HG03565 (cell line): ENCODE measurements at regions not wholly inside any gene's neighbourhood (a gene's known extent, or its start where the extent isn't known, plus 50 kb on each side); places are given as distances from the start of the nearest gene placed in this dataset.

ENCODE experiments used
- ATAC-seq: cut with Tn5 transposase; IDR thresholded peaks from one replicate; pipeline ENCODE4 v1.9.1; 2021; ENCODE audit warnings: mild to moderate bottlenecking, moderate library complexity; ENCODE audit not compliant: unreplicated experiment

GRCh38 chr7:116445447-116446211 lies 53.9 kb upstream of the CAV2 start:
- ATAC-seq: no peak

GRCh38 chr7:116446212-116446855 lies 53.2 kb upstream of the CAV2 start:
- no peak for ATAC-seq

GRCh38 chr7:116447436-116447835 lies 52.1 kb upstream of the CAV2 start:
- no peak for ATAC-seq

- no peak for ATAC-seq
Observed at GRCh38 chr7:116447966-116448839, 51.3 kb upstream of the CAV2 start.

DNA sequence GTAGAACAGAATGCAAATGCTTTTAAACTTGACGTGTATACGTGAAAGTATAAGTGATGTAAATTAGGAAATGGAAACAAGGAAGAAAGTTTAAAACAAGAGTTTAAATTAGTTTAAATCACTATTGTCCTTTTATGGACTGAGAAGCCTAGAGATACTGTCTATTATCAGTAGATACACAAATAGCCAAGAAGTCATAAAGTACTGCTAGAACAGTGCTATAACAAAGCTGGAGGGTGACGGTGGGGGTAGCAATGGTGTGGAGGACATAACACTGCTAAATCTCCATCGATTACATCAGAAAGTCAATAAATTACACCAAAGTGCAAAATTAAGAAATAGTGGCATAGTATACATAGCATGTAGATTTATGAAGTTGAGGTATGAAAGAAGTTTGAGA lies 50.1 kb upstream of the CAV2 start:
- ATAC-seq: no peak
